ENCODE measurements at regions not wholly inside any gene's neighbourhood (a gene's known extent, or its start where the extent isn't known, plus 50 kb on each side); places are given as distances from the start of the nearest gene placed in this dataset.

- Histone ChIP-seq H3K27me3 (ENCODE audit: low read length) (no peaks in the 10 kb centered on the region), H4K20me1 (ENCODE audit: low read depth, low read length) (no peaks in the 10 kb centered on the region), H3K36me3 (ENCODE audit: low read length) (no peaks in the 10 kb centered on the region), H3K79me2 (ENCODE audit: insufficient read depth, low read length) (no peaks in the 10 kb centered on the region), H3K9me3 (ENCODE audit: insufficient read depth, low read length) (no peaks in the 10 kb centered on the region), H2AFZ (ENCODE audit: low read depth, low read length, severe bottlenecking) (no peak overlapping the region), H3K4me2 (ENCODE audit: low read depth, low read length, poor library complexity, severe bottlenecking) (no peak overlapping the region), H3F3A (ENCODE audit: insufficient read depth) (no peaks in the 10 kb centered on the region), H3K4me3 (ENCODE audit: insufficient read depth, low read length, poor library complexity, severe bottlenecking) (no peak overlapping the region), H3K9ac (ENCODE audit: low read length) (no peak overlapping the region), H3K9me2 (replicated peaks; ENCODE audit: insufficient read depth, low read length) (no peaks in the 10 kb centered on the region), H3K27ac (ENCODE audit: low read depth, low read length) (no peak overlapping the region)
- TF ChIP-seq EZH2phosphoT487 (conservative IDR thresholded peaks at IDR 0.05; ENCODE audit: low read length) (no peak), CTCF (IDR thresholded peaks at IDR 0.05; ENCODE audit: insufficient read depth, low read length, poor library complexity, severe bottlenecking) (no peak)
These were observed 910.3 kb upstream of the LCORL start for GRCh38 chr4:18931643-18932377.

GRCh38 chr4:18930487-18930886, 908.9 kb upstream of the LCORL start:
- no peak overlapping the region for H3K9ac ChIP-seq (ENCODE audit: low read length)
- no peak overlapping the region for H3K4me2 ChIP-seq (ENCODE audit: low read depth, low read length, poor library complexity, severe bottlenecking)
- no peak overlapping the region for H2AFZ ChIP-seq (ENCODE audit: low read depth, low read length, severe bottlenecking)
- H3F3A ChIP-seq (ENCODE audit: insufficient read depth) = no peaks in the 10 kb centered on the region
- H3K36me3 ChIP-seq (ENCODE audit: low read length) = no peaks in the 10 kb centered on the region
- H3K9me2 ChIP-seq (replicated peaks; ENCODE audit: insufficient read depth, low read length) = no peaks in the 10 kb centered on the region
- H3K27ac ChIP-seq (ENCODE audit: low read depth, low read length) = no peak overlapping the region
- no peaks in the 10 kb centered on the region for H3K79me2 ChIP-seq (ENCODE audit: insufficient read depth, low read length)
- TF ChIP-seq CTCF (IDR thresholded peaks at IDR 0.05; ENCODE audit: insufficient read depth, low read length, poor library complexity, severe bottlenecking) = no peak
- TF ChIP-seq EZH2phosphoT487 (conservative IDR thresholded peaks at IDR 0.05; ENCODE audit: low read length) = no peak
- H4K20me1 ChIP-seq (ENCODE audit: low read depth, low read length) = no peaks in the 10 kb centered on the region
- H3K9me3 ChIP-seq (ENCODE audit: insufficient read depth, low read length) = no peaks in the 10 kb centered on the region
- H3K27me3 ChIP-seq (ENCODE audit: low read length) = no peaks in the 10 kb centered on the region
- no peak overlapping the region for H3K4me3 ChIP-seq (ENCODE audit: insufficient read depth, low read length, poor library complexity, severe bottlenecking)

GRCh38 chr4:18923496-18924161, 902.1 kb upstream of the LCORL start:
- H3K4me2 ChIP-seq (ENCODE audit: low read depth, low read length, poor library complexity, severe bottlenecking) = no peak overlapping the region
- no peaks in the 10 kb centered on the region for H3K9me3 ChIP-seq (ENCODE audit: insufficient read depth, low read length)

More at GRCh38 chr4:18923496-18924161, 902.1 kb upstream of the LCORL start:
- Histone ChIP-seq H3K27ac (ENCODE audit: low read depth, low read length) (no peak overlapping the region), H3K36me3 (ENCODE audit: low read length) (no peaks in the 10 kb centered on the region), H3F3A (ENCODE audit: insufficient read depth) (no peaks in the 10 kb centered on the region), H2AFZ (ENCODE audit: low read depth, low read length, severe bottlenecking) (no peak overlapping the region), H3K4me3 (ENCODE audit: insufficient read depth, low read length, poor library complexity, severe bottlenecking) (no peak overlapping the region), H3K9me2 (replicated peaks; ENCODE audit: insufficient read depth, low read length) (no peaks in the 10 kb centered on the region), H3K27me3 (ENCODE audit: low read length) (no peaks in the 10 kb centered on the region), H3K9ac (ENCODE audit: low read length) (no peak overlapping the region), H4K20me1 (ENCODE audit: low read depth, low read length) (no peaks in the 10 kb centered on the region), H3K79me2 (ENCODE audit: insufficient read depth, low read length) (no peaks in the 10 kb centered on the region)
- TF ChIP-seq CTCF (IDR thresholded peaks at IDR 0.05; ENCODE audit: insufficient read depth, low read length, poor library complexity, severe bottlenecking) (no peak), EZH2phosphoT487 (conservative IDR thresholded peaks at IDR 0.05; ENCODE audit: low read length) (no peak)

All from SU-DHL-6 (cell line).